Stimulated activated CD4-positive, alpha-beta T cell treated with anti-CD3 and anti-CD28 coated beads, Interleukin-1b, Interleukin-23, amount 100 ng/mL, for 24 hours (primary cell): ENCODE measurements at regions not wholly inside any gene's neighbourhood (a gene's known extent, or its start where the extent isn't known, plus 50 kb on each side); places are given as distances from the start of the nearest gene placed in this dataset.
"Not testable (repeated sequence)": the region's sequence is repeated elsewhere in the genome, so short reads cannot be mapped to it uniquely, and the experiment has no call there.

ENCODE experiments used
- DNase-seq, 4 experiments: peaks; one replicate each; pipeline ENCODE4 v3.0.0-alpha.2; 2020; ENCODE audit warnings: low read depth in 4 of 4, low spot score in 1 of 4

GRCh38 chr15:95669146-95669922 lies 661.2 kb upstream of the NR2F2 start:
- DNase-seq, result no peak

GRCh38 chr15:95674031-95674430 lies 656.5 kb upstream of the NR2F2 start:
- no peak for DNase-seq

DNA sequence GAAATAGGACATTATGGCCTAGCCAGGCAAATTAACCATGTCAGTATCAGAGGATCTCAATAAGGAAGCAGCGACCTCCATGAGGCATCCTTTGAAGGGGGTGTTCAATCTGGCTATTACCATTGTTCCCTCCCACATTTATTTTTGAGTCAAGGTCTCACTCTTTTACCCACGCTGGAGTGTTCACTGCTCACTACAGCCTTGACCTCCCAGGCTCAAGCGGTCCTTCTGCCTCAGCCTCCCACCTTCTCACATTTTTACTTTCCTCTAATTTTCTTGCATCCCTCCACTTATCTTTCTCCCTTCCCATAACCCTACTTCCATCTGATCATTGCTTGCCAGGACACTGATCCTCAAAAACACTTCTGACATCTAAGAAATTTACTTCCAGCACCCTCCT lies 654.0 kb upstream of the NR2F2 start:
- no peak for DNase-seq

GRCh38 chr15:95679847-95680582 lies 650.5 kb upstream of the NR2F2 start:
- DNase-seq, result no peak

GRCh38 chr15:95680728-95681127 lies 649.8 kb upstream of the NR2F2 start:
- DNase-seq, result no peak

- DNase-seq, result no peak
These were observed 648.5 kb upstream of the NR2F2 start for GRCh38 chr15:95681836-95682544.

GRCh38 chr15:95684126-95684525 lies 646.4 kb upstream of the NR2F2 start:
- DNase-seq, result no peak

DNA sequence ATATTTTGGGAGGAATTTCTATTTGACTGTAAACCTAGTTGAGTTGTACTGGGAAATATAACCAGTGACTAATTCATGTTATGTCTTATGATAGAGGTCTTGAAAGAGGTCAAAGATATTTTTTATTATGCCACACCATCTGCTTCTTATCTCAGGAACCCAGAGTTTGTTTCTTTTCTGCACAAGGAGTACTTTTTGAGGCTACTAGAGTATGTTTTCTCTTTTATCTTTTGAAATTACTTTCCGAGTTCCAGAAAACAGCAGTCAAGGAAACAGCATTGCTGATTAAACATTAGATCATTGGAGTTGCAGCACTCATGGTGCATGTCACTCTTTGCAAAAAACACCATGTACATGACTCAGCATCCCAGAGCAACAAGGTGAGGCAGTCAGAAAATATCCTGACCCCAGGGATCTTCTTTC lies 645.8 kb upstream of the NR2F2 start:
- DNase-seq, result no peak

DNA sequence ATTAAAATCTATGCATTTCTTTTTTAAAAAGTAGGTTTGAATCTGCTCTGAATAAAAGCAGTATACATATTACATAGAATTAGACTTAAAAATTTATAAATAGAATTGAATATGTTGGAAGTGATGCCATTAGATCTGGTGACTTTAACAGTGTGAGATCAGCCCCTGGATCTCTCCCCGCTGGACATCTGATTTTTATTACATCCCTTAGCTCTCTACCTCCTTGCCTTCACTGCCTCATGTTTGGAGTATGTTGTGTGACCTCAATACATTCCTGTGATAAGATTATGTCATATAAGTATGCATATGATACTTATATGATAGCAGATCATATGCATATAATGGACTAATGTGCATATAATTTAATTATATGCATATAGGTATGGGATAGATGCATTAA lies 643.4 kb upstream of the NR2F2 start:
- DNase-seq, result no peak

GRCh38 chr15:95687686-95688085 lies 642.8 kb upstream of the NR2F2 start:
- DNase-seq, result no peak

DNA sequence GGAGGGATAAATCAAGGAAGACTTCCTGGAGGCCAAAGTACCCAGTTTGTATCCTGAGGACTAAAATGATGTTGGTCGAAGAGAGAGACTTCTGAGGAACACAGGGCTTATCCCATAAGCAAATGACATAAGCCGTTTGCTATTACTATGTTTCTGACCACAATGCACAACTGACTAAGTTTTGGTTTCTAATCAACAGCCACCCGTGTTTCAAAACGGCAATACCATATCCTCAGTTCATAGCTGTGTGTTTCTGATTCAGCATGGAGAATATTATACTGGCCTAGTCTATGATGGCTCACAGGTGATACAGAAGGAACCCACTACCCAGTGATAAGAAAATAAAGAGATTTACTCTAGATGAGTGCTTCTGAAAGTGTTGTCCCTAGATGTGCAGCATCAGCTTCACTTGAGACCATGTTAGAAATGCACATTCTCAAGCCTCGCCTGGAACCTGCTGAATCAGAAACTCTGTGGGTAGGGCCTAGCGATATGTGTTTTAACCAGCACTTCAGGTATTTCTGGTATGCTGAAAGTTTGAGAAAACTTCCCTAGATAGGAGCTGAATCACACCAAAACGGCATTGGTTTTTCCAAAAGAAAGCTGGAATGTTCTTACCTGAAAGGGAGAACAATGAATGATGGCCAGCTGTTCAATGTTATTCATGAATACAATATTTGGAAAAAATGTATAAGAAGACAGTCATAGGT lies 639.7 kb upstream of the NR2F2 start:
- DNase-seq, result no peak

DNA sequence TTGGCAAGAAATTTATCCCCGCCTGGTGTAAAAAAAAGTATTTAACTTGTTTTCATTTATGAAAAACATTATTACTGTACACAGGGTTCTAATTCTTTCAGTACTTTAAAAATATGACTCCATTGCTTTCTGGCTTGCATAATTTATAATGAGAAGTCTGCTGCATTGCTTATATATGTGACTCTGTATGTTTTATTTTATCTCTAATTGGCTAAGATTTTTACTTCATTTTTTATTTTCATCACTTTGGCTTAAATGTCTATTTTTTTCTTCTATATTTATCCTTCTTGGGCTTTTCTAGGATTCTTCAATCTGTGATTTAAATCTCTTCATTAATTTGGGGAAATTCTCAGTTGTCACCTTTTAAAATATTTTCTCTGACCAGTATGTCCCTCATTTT lies 636.6 kb upstream of the NR2F2 start:
- DNase-seq, result no peak

GRCh38 chr15:95698230-95698629 lies 632.3 kb upstream of the NR2F2 start:
- no peak for DNase-seq

DNA sequence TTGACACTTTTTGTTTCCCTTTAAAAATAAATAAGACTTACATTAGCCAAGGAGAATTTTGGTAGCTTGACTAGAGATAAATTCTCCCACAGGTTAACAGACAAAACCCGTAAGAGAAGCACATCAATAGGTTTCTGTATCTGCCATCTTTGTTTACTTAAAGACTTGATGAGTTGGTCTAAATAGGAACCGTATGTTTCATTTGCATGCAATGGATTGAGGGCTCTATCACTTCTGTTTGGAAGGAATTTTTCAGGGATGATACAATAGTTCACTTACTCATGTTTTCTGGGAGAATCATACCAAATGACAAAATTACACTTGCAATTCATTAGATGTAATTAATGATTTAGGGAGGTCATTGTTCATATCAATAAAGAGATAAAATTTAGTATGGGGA lies 631.5 kb upstream of the NR2F2 start:
- DNase-seq, result no peak

GRCh38 chr15:95699578-95699977 lies 630.9 kb upstream of the NR2F2 start:
- no peak for DNase-seq

DNA sequence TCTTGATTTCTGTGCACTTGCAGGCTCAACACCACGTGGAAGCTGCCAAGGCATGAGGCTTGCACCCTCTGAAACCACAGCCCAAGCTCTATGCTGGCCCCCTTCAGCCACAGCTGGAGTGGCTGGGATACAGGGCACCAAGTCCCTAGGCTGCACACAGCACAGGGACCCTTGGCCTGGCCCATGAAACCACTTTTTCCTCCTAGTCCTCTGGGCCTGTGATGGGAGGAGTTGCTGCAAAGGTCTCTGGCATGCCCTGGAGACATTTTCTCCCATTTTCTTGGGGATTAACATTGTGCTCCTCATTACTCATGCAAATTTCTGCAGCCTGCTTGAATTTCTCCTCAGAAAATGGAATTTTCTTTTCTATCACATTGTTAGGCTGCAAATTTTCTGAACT lies 629.8 kb upstream of the NR2F2 start:
- not testable (repeated sequence) for DNase-seq

DNA sequence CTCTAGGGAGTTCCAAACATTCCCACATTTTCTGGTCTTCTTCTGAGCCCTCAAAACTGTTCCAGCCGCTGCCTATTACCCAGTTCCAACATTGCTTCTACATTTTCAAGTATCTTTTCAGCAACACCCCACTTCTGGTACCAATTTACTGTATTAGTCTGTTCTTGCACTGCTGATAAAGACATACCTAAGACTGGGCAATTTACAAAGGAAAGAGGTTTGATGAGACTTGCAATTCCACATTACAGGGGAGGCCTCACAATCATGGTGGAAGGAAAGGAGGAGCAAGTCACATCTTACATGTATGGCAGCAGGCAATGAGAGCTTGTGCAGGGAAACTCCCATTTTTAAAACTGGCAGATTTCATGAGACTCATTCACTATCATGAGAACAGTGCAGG lies 629.1 kb upstream of the NR2F2 start:
- no peak for DNase-seq

DNA sequence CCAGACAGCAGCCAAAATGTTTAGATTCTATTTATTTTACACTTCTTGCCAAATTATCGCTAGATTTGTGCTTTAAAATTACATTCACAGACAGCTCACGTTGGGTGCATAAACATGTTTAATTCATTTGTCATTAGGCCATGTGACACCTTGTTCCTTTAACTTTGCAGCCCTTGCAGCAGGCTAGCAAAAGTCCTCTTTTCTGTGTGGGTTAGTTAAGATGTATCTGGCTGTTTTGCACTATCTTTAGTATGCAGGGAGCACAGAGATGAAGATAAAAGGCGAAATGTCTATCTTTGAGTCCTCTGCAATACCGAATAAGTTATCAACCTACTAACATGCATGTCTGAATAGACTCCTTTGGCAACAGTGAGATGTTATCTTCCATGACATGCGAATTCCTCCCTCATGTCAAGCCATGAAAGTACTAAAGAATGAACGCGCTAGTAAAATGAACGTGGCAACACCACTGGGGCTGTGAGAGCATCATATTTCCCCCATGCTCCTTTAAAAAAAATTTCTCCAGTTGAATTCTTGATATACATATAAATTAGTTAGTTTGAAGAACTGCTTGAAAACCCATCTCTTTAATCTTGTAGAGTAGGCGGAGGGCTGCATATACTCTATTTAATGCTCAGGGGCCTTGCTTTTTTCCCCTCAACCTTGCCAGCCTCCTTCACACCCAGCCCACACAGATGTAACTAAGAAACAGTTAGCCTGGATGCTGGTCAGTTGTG lies 620.4 kb upstream of the NR2F2 start:
- DNase-seq, result no peak

- no peak for DNase-seq
These were observed 617.7 kb upstream of the NR2F2 start for GRCh38 chr15:95712785-95713184.

- DNase-seq, result no peak
These were observed 617.2 kb upstream of the NR2F2 start for GRCh38 chr15:95713324-95713723.
